Nephron progenitor cell (in vitro differentiated cells): ENCODE measurements at regions not wholly inside any gene's neighbourhood (a gene's known extent, or its start where the extent isn't known, plus 50 kb on each side); places are given as distances from the start of the nearest gene placed in this dataset.

ENCODE experiments used
- DNase-seq: peaks from one replicate; pipeline ENCODE4 v3.0.0; 2021
- H3K27ac Mint-ChIP-seq: 2 replicates; pipeline ENCODE4 v1.8.0; 2021; ENCODE audit warnings: mild to moderate bottlenecking, moderate library complexity, mixed read lengths
- H3K27me3 Mint-ChIP-seq: 2 replicates; pipeline ENCODE4 v1.8.0; 2021; ENCODE audit warnings: mild to moderate bottlenecking, low read depth, mixed read lengths; ENCODE audit not compliant: poor library complexity
- H3K36me3 Mint-ChIP-seq: 2 replicates; pipeline ENCODE4 v1.8.0; 2021; ENCODE audit warnings: low read depth, mixed read lengths
- H3K4me1 Mint-ChIP-seq: 2 replicates; pipeline ENCODE4 v1.8.0; 2021; ENCODE audit warnings: mixed read lengths
- H3K4me3 Mint-ChIP-seq: 2 replicates; pipeline ENCODE4 v1.8.0; 2021; ENCODE audit warnings: mild to moderate bottlenecking, moderate library complexity, mixed read lengths
- H3K9me3 Mint-ChIP-seq: 2 replicates; pipeline ENCODE4 v1.8.0; 2021; ENCODE audit warnings: mild to moderate bottlenecking, moderate library complexity, mixed read lengths
- CTCF ChIP-seq: fragments of 200-600 bp; sonication (generic); IDR thresholded peaks from 2 replicates; pipeline ENCODE4 v1.5.0; 2021; ENCODE audit warnings: antibody characterized with exemption

- peaks cover 27% of the 10 kb centered on the region for H3K9me3 Mint-ChIP-seq
- no peak for TF ChIP-seq CTCF
- peaks cover 46% of the 10 kb centered on the region for H3K4me1 Mint-ChIP-seq
- peak overlapping the region; percentile 81 for H3K27ac Mint-ChIP-seq
- H3K4me3 Mint-ChIP-seq: peak overlapping the region; percentile 60
- H3K36me3 Mint-ChIP-seq: no peaks in the 10 kb centered on the region
- DNase-seq: peak; percentile 38
- peaks cover 24% of the 10 kb centered on the region for H3K27me3 Mint-ChIP-seq
Measured at GRCh38 chr1:4573526-4573925, 80.9 kb upstream of the AJAP1 start.

- peaks cover 14% of the 10 kb centered on the region for H3K27me3 Mint-ChIP-seq
- no peaks in the 10 kb centered on the region for H3K36me3 Mint-ChIP-seq
- peaks cover 24% of the 10 kb centered on the region for H3K9me3 Mint-ChIP-seq
- DNase-seq: no peak
- H3K27ac Mint-ChIP-seq: no peak overlapping the region
- TF ChIP-seq CTCF: no peak
- peaks cover 15% of the 10 kb centered on the region for H3K4me1 Mint-ChIP-seq
- no peak overlapping the region for H3K4me3 Mint-ChIP-seq
Measured at GRCh38 chr1:4581807-4582206, 72.6 kb upstream of the AJAP1 start.

DNA sequence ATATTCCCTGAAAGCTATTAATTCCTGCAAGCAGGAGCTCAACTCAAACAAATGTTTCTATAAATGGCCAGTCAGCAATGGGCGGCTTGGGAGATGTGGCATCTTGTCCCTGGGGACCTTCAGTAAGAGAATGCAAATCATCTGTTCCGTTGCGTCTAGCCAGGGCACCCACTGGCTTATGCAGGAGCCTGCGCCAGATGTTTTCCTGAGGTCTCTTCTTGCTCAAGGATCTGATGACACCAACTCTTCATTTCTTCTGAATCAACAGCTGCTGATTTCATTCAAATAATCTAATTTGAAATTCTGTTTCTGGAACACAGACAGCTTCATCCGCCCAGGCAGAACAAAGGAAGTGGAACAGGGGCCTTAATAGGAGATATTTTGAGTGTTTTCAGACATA is 70.0 kb upstream of the AJAP1 start:
- Mint-ChIP-seq H3K4me3 (no peak overlapping the region), H3K27ac (no peak overlapping the region), H3K9me3 (no peaks in the 10 kb centered on the region), H3K36me3 (no peaks in the 10 kb centered on the region), H3K4me1 (peaks cover 15% of the 10 kb centered on the region), H3K27me3 (peaks cover 13% of the 10 kb centered on the region)
- TF ChIP-seq CTCF: no peak
- DNase-seq: no peak

- H3K4me3 Mint-ChIP-seq: no peak overlapping the region
- no peaks in the 10 kb centered on the region for H3K9me3 Mint-ChIP-seq
- DNase-seq: peak; percentile 80
- H3K4me1 Mint-ChIP-seq: peaks cover 15% of the 10 kb centered on the region
- H3K36me3 Mint-ChIP-seq: no peaks in the 10 kb centered on the region
- no peak overlapping the region for H3K27ac Mint-ChIP-seq
- TF ChIP-seq CTCF: peak; percentile 70
- peaks cover 7% of the 10 kb centered on the region for H3K27me3 Mint-ChIP-seq
Measured at GRCh38 chr1:4585216-4585615, 69.2 kb upstream of the AJAP1 start.

GRCh38 chr1:4585705-4586104 is 68.7 kb upstream of the AJAP1 start:
- no peak overlapping the region for H3K27ac Mint-ChIP-seq
- peaks cover 15% of the 10 kb centered on the region for H3K4me1 Mint-ChIP-seq
- H3K4me3 Mint-ChIP-seq: no peak overlapping the region
- peaks cover 7% of the 10 kb centered on the region for H3K27me3 Mint-ChIP-seq
- TF ChIP-seq CTCF: no peak
- DNase-seq: no peak
- no peaks in the 10 kb centered on the region for H3K9me3 Mint-ChIP-seq
- no peaks in the 10 kb centered on the region for H3K36me3 Mint-ChIP-seq

DNA sequence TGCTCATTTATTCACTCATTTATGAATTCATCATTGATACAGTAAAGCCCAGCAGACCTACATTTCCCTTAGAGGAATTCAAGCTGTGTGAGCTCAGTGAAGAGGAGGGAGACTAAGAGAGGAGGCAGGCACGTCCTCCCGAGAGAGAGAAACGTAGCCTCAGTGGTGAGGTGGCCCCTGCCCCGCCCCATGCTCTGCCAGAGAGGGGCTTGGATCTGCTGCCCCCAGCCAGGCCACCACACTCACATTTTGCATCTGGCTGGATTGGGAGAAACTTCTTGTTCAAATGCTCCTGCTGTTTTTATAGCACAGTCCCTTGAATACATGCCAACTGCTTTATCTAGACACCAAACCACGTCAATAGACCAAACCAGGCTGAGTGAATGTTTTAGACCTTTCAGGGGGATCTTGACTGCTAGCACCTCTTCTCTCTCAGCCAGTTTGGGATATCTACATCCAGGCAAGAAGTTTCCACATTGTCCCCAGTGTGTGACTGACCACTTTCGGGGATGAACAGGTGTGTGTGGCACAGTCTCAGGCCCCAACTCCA is 67.7 kb upstream of the AJAP1 start:
- H3K4me1 Mint-ChIP-seq: peaks cover 15% of the 10 kb centered on the region
- H3K27me3 Mint-ChIP-seq: peaks cover 7% of the 10 kb centered on the region
- H3K9me3 Mint-ChIP-seq: no peaks in the 10 kb centered on the region
- no peak for TF ChIP-seq CTCF
- no peak overlapping the region for H3K4me3 Mint-ChIP-seq
- no peaks in the 10 kb centered on the region for H3K36me3 Mint-ChIP-seq
- DNase-seq: no peak
- H3K27ac Mint-ChIP-seq: no peak overlapping the region
